ENCODE measurements at regions not wholly inside any gene's neighbourhood (a gene's known extent, or its start where the extent isn't known, plus 50 kb on each side); places are given as distances from the start of the nearest gene placed in this dataset.
"Not testable (repeated sequence)": the region's sequence is repeated elsewhere in the genome, so short reads cannot be mapped to it uniquely, and the experiment has no call there.

- DNase-seq, result no peak
Observed at GRCh38 chr12:111271674-111272418, 97.0 kb downstream of the PHETA1 start.

GRCh38 chr12:111270774-111271173, 98.1 kb downstream of the PHETA1 start:
- DNase-seq, result no peak

DNA sequence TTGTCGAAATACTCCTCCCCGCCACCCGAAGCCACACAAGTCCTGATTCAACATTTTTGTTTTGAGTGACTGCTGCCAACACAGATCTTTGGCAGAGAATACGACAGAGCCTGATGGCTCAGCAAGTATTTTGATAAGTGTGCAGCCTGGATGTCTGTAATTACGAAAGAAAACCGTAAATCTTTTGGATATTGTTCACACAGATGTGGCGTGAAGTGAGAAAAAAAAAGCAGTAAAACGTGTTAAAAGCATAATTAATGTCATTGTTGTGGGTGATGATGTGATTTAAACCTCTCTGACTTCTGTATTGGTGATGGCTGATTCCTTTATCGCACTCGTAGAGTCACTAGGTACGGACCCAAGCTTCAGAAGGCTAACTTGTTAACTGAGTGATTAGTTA, 98.7 kb downstream of the PHETA1 start:
- peak; percentile 68 for DNase-seq

DNA sequence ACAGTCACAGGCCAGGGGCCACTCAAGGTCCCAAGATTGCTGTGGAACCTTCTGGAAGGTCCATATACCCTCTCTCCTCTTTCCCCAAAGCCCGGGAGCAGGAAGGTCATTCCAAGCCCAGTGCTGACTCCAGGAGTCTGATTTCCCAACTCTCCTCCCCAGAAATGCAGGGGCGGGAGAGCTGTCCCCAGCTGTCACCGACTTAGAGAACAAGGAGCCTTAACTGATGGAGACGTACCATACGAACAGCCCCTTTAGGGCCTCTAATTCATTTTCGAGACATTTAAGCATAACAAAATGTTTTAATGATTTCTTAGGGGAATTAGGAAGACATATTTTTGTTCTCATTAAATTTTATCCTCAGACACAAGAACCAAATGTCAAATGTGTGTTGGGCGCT, 99.2 kb downstream of the PHETA1 start:
- DNase-seq, result no peak

DNA sequence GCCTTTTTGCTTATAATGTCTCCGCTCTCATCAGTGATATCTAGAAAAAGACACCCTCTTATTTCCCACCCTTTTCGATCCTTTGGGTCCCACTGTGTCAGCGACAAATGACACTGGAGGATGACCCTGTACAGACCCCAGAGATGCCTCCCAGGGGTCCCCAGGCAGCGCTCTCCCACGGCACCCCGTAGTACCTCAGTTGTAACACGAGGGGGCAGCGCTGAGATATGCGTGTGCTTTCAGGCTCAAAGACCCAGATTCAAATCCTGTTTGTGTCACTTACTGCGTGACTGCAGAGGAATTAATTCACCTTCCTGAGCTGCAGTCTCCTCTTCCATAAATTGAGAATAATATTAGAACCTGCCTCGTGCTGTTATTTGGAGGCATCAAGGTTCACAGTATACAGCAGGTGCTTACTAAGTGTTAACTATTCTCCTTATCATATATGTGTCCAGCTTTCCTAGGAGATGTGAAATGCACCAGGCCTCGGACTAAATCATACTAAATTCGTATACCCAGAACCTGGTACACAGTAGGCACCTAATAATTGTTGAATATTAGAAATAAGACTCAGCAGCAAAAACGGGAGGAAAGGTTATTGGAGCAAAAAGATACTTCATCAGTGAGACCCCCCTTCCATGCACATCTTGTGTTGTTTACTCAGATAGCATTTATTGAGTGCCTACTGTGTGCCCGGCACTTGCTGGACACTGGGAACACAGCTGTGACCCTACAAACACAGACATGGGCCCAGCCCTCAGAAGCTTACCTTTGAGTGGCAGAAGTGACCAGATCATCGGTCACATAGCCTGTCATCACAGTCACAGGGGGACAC, 99.9 kb downstream of the PHETA1 start:
- DNase-seq, result peak; percentile 27

GRCh38 chr12:111267144-111267543, 101.8 kb downstream of the PHETA1 start:
- no peak for DNase-seq

GRCh38 chr12:111261911-111262676, 106.8 kb downstream of the PHETA1 start:
- DNase-seq, result no peak

GRCh38 chr12:111260732-111261131, 108.2 kb downstream of the PHETA1 start:
- no peak for DNase-seq

DNA sequence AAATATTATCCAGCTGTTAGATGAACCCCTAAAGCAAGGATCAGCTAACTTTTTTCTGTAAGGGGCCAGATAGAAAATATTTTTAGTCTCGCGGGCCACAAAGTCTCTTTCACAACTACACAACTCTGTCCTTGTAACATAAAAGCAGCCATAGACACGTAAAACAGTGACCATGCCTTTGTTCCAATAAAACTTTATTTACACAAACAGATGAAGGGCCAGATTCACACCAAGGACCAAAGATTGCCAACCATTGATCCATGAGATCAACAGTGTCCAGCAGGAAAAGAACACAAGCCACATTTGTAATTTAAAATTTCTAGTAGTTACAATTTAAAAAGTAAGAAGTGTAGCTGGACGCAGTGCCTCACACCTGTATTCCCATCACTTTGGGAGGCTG, 109.7 kb downstream of the PHETA1 start:
- DNase-seq, result no peak

DNA sequence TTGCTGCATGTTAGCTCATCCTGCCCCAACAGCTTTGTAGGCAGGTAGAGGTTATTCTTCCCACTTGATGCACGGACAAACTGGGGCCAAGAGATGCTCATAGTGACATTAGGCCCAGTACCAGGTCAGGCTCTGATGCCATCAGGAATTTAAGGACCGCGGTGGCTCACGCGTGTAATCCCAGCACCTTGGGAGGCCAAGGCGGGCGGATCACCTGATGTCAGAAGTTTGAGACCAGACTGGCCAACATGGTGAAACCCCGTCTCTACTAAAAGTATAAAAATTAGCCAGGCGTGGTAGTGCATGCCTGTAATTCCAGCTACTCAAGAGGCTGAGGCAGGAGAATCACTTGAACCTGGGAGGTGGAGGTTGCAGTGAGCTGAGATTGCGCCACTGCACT, 110.8 kb downstream of the PHETA1 start:
- not testable (repeated sequence) for DNase-seq

DNA sequence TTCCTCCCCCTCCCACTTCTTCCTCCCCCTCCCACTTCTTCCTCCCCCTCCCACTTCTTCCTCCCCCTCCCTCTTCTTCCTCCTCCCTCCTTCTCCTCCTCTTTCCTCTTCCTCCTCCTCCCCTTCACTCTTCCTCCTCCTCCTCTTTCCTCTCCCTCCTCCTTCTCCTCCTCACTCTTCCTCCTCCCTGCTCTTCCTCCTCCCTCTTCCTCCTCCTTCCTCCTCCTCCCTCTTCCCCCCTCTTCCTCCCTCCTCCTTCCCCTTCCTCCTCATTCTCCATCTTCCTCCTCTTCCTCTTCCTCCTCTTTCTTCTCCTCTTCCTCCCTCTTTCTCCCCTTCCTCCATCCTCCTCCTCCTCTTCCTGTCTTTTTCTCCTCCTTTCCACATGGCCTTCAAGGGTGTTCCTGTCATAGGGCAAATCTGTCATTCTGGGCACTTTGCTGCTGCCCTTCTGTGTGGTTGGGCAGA, 111.4 kb downstream of the PHETA1 start:
- DNase-seq, result no peak

- DNase-seq, result no peak
Observed at GRCh38 chr12:111256629-111257434, 112.1 kb downstream of the PHETA1 start.

DNA sequence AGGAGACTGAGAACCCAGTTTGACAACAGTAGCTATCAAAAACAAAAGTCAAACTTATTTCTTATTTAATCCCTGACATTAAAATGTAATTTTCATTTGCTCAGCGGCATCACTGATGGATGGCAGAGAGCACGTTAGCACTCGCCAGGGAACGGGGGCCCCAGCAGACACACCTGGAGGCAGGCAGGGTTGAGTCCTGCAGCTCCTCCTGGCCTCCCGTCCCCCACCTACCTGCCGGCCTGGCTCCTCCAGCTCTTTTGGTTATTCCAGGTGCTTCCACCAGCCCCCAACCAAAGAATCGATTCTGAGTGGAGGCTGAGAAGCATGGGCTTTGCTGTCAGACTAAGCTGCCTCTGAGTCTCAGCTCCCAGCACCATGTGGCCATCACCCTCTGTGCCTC, 113.6 kb downstream of the PHETA1 start:
- DNase-seq, result no peak

- no peak for DNase-seq
Observed at GRCh38 chr12:111254106-111254505, 114.8 kb downstream of the PHETA1 start.

- DNase-seq, result no peak
Observed at GRCh38 chr12:111253213-111253612, 115.7 kb downstream of the PHETA1 start.

GRCh38 chr12:111251787-111252186, 117.1 kb downstream of the PHETA1 start:
- no peak for DNase-seq

DNA sequence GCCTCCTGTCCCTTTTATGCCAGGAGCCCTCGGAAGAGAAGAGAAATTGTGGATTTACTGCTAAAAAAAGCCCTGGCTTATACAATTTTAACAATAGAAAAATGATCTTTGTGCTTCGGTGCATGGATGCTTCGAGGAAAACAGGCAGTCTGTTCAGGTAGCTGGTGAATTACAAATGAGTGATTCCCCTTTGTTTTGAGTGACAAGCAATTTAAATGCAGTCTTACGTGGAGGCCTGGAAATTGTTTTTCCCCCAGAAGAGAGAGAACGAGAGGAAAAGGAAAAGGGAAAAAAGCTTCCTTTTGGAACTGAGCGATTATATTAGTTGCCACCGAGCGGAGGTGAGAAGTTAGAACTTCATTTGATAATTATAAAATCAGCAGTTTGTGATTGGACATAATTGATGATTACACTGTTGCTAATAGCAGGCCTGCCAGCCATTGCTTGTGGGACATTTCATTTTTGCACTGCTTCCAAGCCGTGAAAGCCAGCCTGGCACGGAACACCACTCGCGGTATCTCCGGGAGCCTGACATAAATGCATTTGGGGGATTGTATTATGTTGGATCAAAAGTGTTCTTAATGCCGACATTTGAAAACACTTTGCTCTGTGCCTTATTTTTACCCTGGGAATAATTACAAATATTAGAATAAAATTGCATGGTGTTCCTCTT, 117.7 kb downstream of the PHETA1 start:
- DNase-seq, result no peak

DNA sequence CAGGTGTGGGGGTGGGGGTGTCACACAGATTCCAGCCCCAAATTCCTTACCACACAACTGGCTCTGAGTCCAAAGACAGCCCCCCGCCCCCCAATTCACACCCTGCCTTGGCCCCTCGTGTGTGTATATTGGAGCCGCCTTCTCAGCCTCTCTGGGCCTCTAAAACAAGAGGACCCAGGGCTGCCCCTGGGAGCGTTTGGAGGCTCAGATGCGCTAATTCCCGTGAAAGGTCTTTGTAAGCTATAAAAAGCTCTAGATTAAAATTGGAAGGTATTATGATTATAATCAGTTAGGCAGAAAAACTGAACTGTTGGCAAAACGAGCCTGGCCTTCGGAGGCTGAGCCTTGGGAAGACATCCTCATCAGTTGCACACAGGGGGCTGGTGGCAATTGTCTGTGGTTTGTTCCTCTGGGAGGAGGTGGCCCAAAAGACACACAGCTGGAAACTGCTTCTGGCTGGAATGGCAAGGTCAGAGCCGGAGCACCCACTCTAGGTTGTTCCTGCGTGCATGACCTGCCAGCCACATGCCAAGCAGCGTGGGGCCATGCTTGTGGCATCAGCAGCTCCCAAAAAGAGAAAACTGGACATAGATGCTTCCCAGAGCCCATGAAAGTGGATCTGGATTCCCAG, 118.5 kb downstream of the PHETA1 start:
- DNase-seq, result no peak

DNA sequence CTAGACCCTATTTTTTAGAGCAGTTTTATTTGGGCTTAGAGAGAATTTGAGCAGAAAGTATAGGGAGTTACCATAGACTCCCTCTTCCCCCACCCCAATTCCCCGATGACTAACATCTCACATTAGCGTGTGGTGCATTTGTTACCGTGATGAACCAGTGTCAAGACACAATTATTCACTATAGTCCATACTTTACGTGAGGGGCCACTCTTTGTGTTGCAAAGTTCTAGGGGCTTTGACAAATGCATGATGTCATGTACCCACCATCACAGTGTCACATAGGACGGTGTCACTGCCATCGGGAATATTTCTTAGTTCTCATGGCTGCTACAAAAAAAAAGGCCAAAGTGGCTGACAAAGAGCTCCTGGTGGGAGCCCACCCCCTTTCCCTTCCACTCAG, 119.1 kb downstream of the PHETA1 start:
- no peak for DNase-seq

DNA sequence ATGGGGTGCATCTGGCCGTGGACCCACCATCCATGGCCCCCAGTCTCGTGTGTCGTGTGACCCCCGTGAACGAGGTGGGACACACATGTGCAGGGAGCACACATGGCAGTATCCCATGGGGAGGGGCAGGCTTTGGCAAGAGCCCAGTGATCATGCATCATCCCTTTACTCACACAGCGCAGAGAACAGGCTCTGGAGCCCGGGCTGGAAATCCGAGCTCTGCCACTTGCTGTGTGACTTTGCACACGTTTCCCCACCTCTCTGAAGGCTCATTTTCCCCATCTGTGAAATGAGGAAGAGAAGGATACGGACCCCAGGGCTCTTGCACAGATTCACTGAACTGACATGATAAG, 119.9 kb downstream of the PHETA1 start:
- no peak for DNase-seq

GRCh38 chr12:111248236-111249017, 120.5 kb downstream of the PHETA1 start:
- DNase-seq, result peak; percentile 51
